ENCODE measurements at regions not wholly inside any gene's neighbourhood (a gene's known extent, or its start where the extent isn't known, plus 50 kb on each side); places are given as distances from the start of the nearest gene placed in this dataset.
"Not testable (repeated sequence)": the region's sequence is repeated elsewhere in the genome, so short reads cannot be mapped to it uniquely, and the experiment has no call there.

- peak; percentile 6 for DNase-seq (ENCODE audit: low spot score)
- intact Hi-C loops (cut with DNase I), result not testable (repeated sequence)
These were observed 4396.8 kb upstream of the OR11H1 start for GRCh38 chr22:11131178-11131577.
